ENCODE measurements at regions not wholly inside any gene's neighbourhood (a gene's known extent, or its start where the extent isn't known, plus 50 kb on each side); places are given as distances from the start of the nearest gene placed in this dataset.

DNA sequence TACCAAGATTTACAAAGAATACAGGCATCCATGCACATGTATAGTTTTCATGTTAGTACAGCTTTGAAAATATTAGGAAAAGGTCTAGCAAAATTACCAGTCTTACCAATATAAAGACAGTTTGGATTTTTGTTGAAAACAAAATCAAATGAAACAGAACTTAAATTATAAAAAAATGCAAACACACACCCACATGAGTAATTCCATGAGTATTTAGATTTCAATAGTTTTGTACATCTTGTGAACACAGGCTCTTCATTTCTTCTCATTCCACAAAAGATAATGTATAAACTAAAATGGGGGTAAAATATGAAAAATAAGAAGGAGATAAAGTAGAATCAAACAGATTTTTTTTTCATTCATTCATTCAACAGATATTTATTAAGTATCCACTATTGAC is 682.2 kb upstream of the ANKRD30A start (continued):
- no peak for TF ChIP-seq TCF7 (IDR thresholded peaks at IDR 0.05; ENCODE audit: borderline replicate concordance)
- TF ChIP-seq, protein P1, sequence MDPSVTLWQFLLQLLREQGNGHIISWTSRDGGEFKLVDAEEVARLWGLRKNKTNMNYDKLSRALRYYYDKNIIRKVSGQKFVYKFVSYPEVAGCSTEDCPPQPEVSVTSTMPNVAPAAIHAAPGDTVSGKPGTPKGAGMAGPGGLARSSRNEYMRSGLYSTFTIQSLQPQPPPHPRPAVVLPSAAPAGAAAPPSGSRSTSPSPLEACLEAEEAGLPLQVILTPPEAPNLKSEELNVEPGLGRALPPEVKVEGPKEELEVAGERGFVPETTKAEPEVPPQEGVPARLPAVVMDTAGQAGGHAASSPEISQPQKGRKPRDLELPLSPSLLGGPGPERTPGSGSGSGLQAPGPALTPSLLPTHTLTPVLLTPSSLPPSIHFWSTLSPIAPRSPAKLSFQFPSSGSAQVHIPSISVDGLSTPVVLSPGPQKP (IDR thresholded peaks at IDR 0.05; ENCODE audit: low read depth, low read length), result no peak
- TF ChIP-seq, protein P2, sequence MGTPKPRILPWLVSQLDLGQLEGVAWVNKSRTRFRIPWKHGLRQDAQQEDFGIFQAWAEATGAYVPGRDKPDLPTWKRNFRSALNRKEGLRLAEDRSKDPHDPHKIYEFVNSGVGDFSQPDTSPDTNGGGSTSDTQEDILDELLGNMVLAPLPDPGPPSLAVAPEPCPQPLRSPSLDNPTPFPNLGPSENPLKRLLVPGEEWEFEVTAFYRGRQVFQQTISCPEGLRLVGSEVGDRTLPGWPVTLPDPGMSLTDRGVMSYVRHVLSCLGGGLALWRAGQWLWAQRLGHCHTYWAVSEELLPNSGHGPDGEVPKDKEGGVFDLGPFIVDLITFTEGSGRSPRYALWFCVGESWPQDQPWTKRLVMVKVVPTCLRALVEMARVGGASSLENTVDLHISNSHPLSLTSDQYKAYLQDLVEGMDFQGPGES (IDR thresholded peaks at IDR 0.05), result no peak
- TF ChIP-seq MTA2 (IDR thresholded peaks at IDR 0.05; ENCODE audit: low read depth), result no peak
- no peak for TF ChIP-seq TARDBP (IDR thresholded peaks at IDR 0.05; ENCODE audit: borderline replicate concordance)
- TF ChIP-seq, protein P3, sequence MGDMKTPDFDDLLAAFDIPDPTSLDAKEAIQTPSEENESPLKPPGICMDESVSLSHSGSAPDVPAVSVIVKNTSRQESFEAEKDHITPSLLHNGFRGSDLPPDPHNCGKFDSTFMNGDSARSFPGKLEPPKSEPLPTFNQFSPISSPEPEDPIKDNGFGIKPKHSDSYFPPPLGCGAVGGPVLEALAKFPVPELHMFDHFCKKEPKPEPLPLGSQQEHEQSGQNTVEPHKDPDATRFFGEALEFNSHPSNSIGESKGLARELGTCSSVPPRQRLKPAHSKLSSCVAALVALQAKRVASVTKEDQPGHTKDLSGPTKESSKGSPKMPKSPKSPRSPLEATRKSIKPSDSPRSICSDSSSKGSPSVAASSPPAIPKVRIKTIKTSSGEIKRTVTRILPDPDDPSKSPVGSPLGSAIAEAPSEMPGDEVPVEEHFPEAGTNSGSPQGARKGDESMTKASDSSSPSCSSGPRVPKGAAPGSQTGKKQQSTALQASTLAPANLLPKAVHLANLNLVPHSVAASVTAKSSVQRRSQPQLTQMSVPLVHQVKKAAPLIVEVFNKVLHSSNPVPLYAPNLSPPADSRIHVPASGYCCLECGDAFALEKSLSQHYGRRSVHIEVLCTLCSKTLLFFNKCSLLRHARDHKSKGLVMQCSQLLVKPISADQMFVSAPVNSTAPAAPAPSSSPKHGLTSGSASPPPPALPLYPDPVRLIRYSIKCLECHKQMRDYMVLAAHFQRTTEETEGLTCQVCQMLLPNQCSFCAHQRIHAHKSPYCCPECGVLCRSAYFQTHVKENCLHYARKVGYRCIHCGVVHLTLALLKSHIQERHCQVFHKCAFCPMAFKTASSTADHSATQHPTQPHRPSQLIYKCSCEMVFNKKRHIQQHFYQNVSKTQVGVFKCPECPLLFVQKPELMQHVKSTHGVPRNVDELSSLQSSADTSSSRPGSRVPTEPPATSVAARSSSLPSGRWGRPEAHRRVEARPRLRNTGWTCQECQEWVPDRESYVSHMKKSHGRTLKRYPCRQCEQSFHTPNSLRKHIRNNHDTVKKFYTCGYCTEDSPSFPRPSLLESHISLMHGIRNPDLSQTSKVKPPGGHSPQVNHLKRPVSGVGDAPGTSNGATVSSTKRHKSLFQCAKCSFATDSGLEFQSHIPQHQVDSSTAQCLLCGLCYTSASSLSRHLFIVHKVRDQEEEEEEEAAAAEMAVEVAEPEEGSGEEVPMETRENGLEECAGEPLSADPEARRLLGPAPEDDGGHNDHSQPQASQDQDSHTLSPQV (IDR thresholded peaks at IDR 0.05), result no peak
- no peak for TF ChIP-seq NFXL1 (IDR thresholded peaks at IDR 0.05; ENCODE audit: borderline replicate concordance)
- TF ChIP-seq, protein P4, sequence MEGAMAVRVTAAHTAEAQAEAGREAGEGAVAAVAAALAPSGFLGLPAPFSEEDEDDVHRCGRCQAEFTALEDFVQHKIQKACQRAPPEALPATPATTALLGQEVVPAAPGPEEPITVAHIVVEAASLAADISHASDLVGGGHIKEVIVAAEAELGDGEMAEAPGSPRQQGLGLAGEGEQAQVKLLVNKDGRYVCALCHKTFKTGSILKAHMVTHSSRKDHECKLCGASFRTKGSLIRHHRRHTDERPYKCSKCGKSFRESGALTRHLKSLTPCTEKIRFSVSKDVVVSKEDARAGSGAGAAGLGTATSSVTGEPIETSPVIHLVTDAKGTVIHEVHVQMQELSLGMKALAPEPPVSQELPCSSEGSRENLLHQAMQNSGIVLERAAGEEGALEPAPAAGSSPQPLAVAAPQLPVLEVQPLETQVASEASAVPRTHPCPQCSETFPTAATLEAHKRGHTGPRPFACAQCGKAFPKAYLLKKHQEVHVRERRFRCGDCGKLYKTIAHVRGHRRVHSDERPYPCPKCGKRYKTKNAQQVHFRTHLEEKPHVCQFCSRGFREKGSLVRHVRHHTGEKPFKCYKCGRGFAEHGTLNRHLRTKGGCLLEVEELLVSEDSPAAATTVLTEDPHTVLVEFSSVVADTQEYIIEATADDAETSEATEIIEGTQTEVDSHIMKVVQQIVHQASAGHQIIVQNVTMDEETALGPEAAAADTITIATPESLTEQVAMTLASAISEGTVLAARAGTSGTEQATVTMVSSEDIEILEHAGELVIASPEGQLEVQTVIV (IDR thresholded peaks at IDR 0.05; ENCODE audit: borderline replicate concordance, partially characterized antibody), result no peak
